Activated CD8-positive, alpha-beta T cell treated with anti-CD3 and anti-CD28 coated beads, Interleukin-2, amount 10 ng/mL, durations not matched to agents 7 days and 5 days (primary cell): ENCODE measurements at regions not wholly inside any gene's neighbourhood (a gene's known extent, or its start where the extent isn't known, plus 50 kb on each side); places are given as distances from the start of the nearest gene placed in this dataset.
"Not testable (repeated sequence)": the region's sequence is repeated elsewhere in the genome, so short reads cannot be mapped to it uniquely, and the experiment has no call there.

Source experiments
- ATAC-seq: fragments of 150-1000 bp; cut with Tn5 transposase; one replicate; pipeline ENCODE4 v1.10.0; 2021; ENCODE audit warnings: moderate library complexity
- CTCF ChIA-PET: fragments of 350-600 bp; sonication (Branson Sonifier 250); formaldehyde crosslinking; loops from one replicate; lab custom pipeline; 2021; ENCODE audit warnings: antibody characterized with exemption; lab: Charles Lee
- POLR2A ChIA-PET: fragments of 350-600 bp; sonication (Branson Sonifier 250); formaldehyde crosslinking; loops from one replicate; lab custom pipeline; 2021; ENCODE audit warnings: antibody characterized with exemption; lab: Charles Lee
- DNase-seq: peaks from one replicate; pipeline ENCODE4 v3.0.0-alpha.2; 2020
- H3K27ac Mint-ChIP-seq: one replicate; pipeline ENCODE4 v1.8.0; 2021; ENCODE audit warnings: mild to moderate bottlenecking, mixed read lengths
- H3K27me3 Mint-ChIP-seq: one replicate; pipeline ENCODE4 v1.8.0; 2021; ENCODE audit warnings: low read depth, mixed read lengths
- H3K36me3 Mint-ChIP-seq: one replicate; pipeline ENCODE4 v1.8.0; 2021; ENCODE audit warnings: low read depth, mixed read lengths
- H3K4me1 Mint-ChIP-seq: one replicate; pipeline ENCODE4 v1.8.0; 2021; ENCODE audit warnings: low read depth, mixed read lengths
- H3K4me3 Mint-ChIP-seq: one replicate; pipeline ENCODE4 v1.8.0; 2021; ENCODE audit warnings: mild to moderate bottlenecking, mixed read lengths
- H3K9me3 Mint-ChIP-seq: one replicate; pipeline ENCODE4 v1.8.0; 2022; ENCODE audit warnings: mixed read lengths; ENCODE audit not compliant: insufficient read depth

DNA sequence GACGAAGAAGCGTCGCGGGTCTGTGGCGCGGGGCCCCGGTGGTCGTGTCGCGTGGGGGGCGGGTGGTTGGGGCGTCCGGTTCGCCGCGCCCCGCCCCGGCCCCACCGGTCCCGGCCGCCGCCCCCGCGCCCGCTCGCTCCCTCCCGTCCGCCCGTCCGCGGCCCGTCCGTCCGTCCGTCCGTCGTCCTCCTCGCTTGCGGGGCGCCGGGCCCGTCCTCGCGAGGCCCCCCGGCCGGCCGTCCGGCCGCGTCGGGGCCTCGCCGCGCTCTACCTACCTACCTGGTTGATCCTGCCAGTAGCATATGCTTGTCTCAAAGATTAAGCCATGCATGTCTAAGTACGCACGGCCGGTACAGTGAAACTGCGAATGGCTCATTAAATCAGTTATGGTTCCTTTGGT lies 1533.5 kb upstream of the TPTE start:
- H3K4me1 Mint-ChIP-seq, H3K27ac Mint-ChIP-seq, POLR2A ChIA-PET, DNase-seq, H3K27me3 Mint-ChIP-seq, H3K4me3 Mint-ChIP-seq, ATAC-seq, CTCF ChIA-PET, H3K36me3 Mint-ChIP-seq: not testable (repeated sequence)
- H3K9me3 Mint-ChIP-seq = peaks cover 44% of the 10 kb centered on the region

DNA sequence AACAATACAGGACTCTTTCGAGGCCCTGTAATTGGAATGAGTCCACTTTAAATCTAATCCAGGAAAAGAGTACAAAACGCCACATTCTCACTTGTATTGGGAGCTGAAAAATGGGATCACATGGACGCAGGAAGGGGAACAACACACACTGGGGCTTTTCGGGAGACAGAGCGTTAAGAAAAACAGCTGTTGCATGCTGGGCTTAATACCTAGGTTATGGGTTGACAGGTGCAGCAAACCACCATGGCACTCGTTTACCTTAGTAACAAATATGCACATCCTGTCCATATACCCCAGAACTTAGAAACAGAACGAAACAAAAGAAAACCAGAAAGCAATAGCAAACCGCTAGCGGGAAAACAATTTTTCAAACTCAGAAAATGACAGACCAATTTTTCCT lies 1532.7 kb upstream of the TPTE start:
- H3K27me3 Mint-ChIP-seq = no peaks in the 10 kb centered on the region
- DNase-seq = no peak
- no peaks in the 10 kb centered on the region for H3K4me1 Mint-ChIP-seq
- peaks cover 51% of the 10 kb centered on the region for H3K9me3 Mint-ChIP-seq
- POLR2A ChIA-PET = no interaction called here
- H3K36me3 Mint-ChIP-seq = peaks cover 1% of the 10 kb centered on the region
- CTCF ChIA-PET = no interaction called here
- no peak overlapping the region for H3K27ac Mint-ChIP-seq
- no peak for ATAC-seq
- no peak overlapping the region for H3K4me3 Mint-ChIP-seq

DNA sequence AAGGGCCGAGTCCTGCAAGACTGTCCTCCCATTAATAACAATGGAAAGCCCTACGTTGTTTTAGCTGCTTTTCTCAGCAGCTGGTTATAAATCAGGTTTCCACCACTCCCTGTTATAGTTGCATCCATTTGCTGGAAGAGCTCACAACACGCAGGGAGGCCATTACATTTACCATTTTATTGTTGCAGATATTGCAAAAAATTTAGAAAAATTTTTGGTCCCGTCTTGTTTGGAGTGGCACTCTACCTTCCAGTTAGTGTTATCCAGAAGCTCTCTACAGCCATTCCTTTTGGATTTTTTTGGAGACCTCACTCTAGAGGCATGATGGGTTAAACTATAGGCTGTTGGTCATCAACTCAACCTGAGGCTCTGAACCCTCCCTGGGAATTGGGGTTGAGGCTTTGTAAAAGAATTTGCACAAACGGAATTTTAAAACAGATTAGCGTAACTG lies 1532.1 kb upstream of the TPTE start:
- ChIA-PET POLR2A (no interaction called here), CTCF (no interaction called here)
- Mint-ChIP-seq H3K36me3 (peaks cover 1% of the 10 kb centered on the region), H3K4me1 (no peaks in the 10 kb centered on the region), H3K4me3 (no peak overlapping the region), H3K27ac (no peak overlapping the region), H3K9me3 (peaks cover 57% of the 10 kb centered on the region), H3K27me3 (no peaks in the 10 kb centered on the region)
- ATAC-seq = no peak
- DNase-seq = no peak

DNA sequence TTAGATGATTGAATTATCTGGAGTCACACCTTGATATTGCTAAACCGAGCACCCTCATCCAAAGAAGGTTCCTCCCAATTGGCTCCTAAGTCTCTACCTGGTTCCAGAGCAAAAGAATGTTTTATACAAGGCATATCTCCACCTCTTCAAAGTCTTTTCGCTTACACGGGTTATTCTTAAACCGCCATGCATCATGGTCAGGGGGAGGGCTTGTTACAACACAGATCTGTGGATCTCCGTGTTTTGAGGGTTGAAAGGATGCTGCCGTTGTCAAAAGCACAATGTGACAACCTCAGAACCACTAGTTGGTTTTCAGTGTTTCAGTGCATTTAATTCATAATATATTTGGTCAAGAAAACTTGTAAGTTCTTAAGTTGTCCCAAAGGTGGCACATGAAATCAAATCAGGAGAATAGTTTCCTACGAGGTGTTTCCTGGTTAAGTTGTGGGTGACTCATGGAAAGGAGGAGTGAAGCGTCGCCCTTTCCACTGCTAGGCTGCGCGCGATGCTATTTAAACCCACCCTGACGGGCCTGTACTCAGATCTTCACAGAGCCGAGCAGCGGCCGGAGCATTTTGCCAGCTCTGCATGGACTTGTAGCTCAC lies 1531.6 kb upstream of the TPTE start:
- peaks cover 61% of the 10 kb centered on the region for H3K9me3 Mint-ChIP-seq
- H3K27me3 Mint-ChIP-seq = no peaks in the 10 kb centered on the region
- DNase-seq = no peak
- no peak overlapping the region for H3K4me3 Mint-ChIP-seq
- H3K27ac Mint-ChIP-seq = no peak overlapping the region
- ATAC-seq = no peak
- ChIA-PET POLR2A (no interaction called here), CTCF (no interaction called here)
- peaks cover 1% of the 10 kb centered on the region for H3K36me3 Mint-ChIP-seq
- no peaks in the 10 kb centered on the region for H3K4me1 Mint-ChIP-seq

DNA sequence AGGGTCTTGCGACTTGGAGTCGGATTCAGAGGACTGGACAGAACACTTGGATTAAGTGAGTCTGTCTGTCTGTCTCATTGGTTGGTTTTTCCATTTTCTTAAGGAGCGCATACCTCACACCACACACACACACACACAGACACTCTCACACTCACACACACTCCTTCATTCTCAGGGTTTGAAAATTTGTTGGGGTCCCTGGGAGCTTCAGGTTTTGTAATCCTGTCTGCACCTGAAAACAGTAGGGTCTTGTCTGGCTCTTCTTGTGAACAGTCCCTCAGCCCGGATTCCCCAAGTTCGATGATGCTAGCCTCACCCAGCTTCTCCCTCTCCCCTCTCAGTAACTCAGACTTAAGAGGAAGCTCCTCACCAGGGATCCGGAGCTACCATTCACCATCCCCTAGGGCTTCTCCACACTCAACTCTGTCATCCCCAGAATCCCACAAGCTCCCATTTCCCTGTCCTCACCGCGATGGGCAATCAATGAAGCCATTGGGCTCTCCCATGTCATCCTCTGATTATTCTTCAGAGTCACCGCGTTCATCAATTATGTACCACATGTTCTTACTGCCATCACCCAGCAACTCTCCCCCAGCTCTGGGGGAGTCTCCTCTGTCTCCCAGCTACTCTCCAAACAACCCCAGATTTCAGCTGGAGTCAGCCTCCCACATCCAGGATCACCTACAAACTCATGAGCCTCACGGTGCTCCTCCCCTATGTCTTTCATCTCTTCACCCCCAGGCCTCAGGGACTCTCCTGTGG lies 1530.9 kb upstream of the TPTE start:
- DNase-seq (no peak), ATAC-seq (no peak)
- Mint-ChIP-seq H3K9me3 (peaks cover 66% of the 10 kb centered on the region), H3K4me3 (no peak overlapping the region), H3K27me3 (no peaks in the 10 kb centered on the region), H3K36me3 (peaks cover 1% of the 10 kb centered on the region), H3K27ac (no peak overlapping the region), H3K4me1 (no peaks in the 10 kb centered on the region)
- ChIA-PET POLR2A (interaction anchor here (0.6 kb wide), 1 partner anchor 17 kb away, joined by 3 read pairs; no protein-coding TSS in a partner anchor), CTCF (no interaction called here)

DNA sequence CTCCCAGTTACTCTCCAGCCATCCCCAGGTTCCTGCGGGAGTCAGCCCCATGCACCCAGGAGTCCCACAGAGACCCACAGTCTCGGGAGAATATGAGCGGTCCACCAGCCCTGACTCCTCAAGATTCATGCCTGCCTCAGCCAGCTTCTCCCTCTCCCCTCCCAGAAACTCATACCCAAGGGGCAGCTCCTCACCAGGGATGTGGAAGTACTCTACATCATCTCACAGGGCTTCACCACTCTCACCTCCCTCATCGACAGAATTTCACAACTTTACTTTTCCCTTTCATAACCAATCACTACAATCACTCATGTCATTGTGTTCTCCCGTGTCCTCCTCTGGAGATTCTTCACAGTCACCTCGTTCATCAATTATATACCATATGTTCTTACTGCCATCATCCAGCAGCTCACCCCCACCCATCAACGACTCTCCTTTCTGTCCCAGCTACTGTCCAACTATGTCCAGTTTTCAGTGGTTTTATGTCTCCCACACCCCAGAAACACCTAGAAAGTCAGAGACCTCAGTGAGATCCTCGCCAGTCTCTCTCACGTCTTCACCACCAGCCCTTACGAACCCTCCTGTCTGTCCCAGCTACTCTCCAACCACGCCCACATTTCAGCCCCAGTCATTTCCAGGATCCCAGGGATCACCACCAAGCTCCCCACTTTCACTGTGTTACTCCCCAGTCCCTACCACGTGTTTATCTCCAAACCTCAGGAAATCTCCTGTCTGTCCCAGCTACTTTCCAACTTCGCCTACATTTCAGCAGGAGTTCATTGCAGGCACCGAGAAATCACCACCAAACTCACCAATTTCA lies 1530.1 kb upstream of the TPTE start:
- H3K36me3 Mint-ChIP-seq = peaks cover 1% of the 10 kb centered on the region
- CTCF ChIA-PET = no interaction called here
- H3K27ac Mint-ChIP-seq = no peak overlapping the region
- POLR2A ChIA-PET = no interaction called here
- no peak overlapping the region for H3K4me3 Mint-ChIP-seq
- DNase-seq = no peak
- no peaks in the 10 kb centered on the region for H3K27me3 Mint-ChIP-seq
- peaks cover 69% of the 10 kb centered on the region for H3K9me3 Mint-ChIP-seq
- no peak for ATAC-seq
- no peaks in the 10 kb centered on the region for H3K4me1 Mint-ChIP-seq

DNA sequence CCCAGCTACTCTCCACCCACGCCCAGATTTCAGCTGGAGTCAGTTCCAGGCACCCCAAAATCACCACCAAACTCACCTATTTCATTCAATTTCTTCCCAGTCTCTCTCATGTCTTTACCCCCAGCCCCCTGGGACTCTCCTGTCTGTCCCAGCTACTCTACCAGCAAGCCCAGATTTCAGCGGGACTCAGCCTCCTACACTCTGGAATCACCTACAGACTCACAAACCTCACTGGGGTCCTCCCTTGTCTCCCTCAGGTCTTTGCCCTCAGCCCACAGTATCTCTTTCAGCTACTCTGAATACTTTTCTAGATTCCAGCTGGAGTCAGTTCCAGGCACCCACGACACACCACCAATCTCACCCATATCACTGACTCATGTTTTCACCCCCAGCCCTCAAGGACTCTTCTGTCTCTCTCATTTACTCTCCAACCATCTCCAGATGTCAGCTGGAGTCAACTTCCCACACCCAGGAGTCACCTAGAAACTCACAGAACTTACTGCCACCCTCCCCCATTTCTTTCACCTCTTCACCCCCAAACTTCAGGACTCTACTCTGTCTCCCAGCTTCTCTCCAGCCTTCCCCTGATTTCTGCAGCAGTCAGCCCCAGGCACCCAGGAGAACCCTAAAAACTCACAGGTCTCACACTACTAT lies 1529.3 kb upstream of the TPTE start:
- ATAC-seq = no peak
- Mint-ChIP-seq H3K27me3 (no peaks in the 10 kb centered on the region), H3K4me3 (no peak overlapping the region), H3K27ac (no peak overlapping the region), H3K4me1 (no peaks in the 10 kb centered on the region), H3K9me3 (peaks cover 73% of the 10 kb centered on the region), H3K36me3 (peaks cover 1% of the 10 kb centered on the region)
- CTCF ChIA-PET = no interaction called here
- POLR2A ChIA-PET = no interaction called here
- no peak for DNase-seq

DNA sequence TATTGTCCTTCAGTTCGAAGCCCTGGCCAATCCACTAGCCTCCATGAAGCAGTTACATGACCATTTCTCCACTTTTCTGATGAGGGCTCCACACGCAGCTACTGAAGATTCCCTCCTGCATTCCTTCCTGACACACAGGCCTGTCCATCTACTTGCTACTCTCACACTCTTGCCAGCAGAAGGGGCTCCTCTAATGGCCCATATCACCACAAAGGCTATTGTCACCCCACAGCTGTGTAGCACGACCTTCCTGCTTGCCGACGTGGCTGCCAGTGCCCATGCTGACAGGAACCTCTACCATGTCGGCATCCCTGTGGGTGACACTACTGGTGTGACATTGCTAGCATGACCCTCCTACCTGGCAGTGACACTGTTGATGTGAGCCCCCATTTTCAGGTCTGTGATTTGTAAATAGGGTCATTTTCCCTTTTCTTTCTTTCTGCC lies 1528.6 kb upstream of the TPTE start:
- peaks cover 79% of the 10 kb centered on the region for H3K9me3 Mint-ChIP-seq
- POLR2A ChIA-PET = no interaction called here

DNA sequence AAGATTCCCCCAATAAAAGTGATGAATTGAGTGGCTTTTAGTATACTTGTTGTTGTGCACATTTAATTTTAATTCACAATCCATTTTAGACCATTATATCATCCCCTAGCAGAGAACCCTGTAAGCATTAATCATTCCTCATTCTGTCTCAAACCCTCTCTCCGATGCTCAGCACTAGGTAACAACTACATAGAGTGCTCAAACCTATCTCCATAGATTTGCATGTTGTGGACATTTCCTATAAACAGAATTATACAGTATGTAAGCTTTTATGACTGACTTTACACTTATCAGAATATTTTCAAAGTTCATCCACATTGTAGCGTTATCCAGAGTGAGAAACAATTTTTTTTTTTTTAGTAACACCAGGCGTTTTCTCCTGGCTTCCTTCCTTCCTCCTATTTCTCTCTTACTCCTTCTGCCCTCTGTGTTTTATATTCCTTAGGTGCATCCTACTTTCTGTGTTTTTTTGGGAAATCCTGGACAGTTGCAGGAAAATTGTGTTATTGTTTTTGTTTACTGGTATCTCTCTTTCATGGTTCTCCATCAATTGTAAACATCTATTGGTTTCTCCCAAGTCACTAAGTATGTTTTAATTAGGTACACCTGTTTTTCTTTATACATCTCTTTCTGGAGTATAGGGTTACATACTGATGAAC lies 1528.0 kb upstream of the TPTE start:
- H3K27me3 Mint-ChIP-seq = no peaks in the 10 kb centered on the region
- no peak for ATAC-seq

More for the DNA sequence above, 1528.6 kb upstream of the TPTE start:
- no peaks in the 10 kb centered on the region for H3K27me3 Mint-ChIP-seq
- DNase-seq = no peak
- ATAC-seq = no peak
- H3K27ac Mint-ChIP-seq = no peak overlapping the region
- H3K4me1 Mint-ChIP-seq = no peaks in the 10 kb centered on the region
- no peak overlapping the region for H3K4me3 Mint-ChIP-seq
- peaks cover 1% of the 10 kb centered on the region for H3K36me3 Mint-ChIP-seq
- CTCF ChIA-PET = no interaction called here

DNA sequence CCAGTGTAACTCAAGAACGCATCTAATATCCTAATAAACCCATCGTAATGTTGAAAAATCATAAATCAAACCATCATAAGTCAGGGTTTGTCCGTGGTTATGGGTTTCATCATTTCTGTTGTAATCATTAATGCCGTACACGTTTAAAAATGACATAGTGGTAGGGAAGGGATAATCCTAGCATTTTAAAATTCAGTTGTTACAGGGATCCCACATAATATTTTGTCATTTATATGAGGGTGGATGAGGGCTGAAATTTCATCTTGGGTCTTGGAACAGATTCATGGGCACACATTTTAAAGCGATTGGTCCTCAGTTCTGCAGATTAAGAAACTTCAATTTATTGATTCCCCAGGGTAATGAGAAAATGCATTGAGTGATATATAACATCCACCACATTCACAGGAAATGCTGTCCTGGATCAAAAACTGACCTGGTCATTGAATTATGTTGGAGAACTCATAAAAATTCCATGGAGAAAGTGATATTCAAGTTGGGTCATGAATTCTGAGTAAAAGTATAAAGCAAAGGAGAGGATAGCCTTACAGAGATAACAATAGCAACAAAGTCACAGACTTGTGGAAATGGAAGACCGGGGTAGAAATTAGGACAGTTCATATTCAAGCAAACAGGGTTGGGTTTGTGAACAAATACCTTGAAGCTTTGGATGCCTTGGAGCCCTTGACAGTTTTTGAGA lies 1527.3 kb upstream of the TPTE start:
- no peaks in the 10 kb centered on the region for H3K4me1 Mint-ChIP-seq
- H3K27ac Mint-ChIP-seq = no peak overlapping the region
- no peaks in the 10 kb centered on the region for H3K27me3 Mint-ChIP-seq
- DNase-seq = no peak
- POLR2A ChIA-PET = no interaction called here
- peaks cover under 1% of the 10 kb centered on the region for H3K36me3 Mint-ChIP-seq
- no peak overlapping the region for H3K4me3 Mint-ChIP-seq
- CTCF ChIA-PET = no interaction called here
- ATAC-seq = no peak
- H3K9me3 Mint-ChIP-seq = peaks cover 83% of the 10 kb centered on the region

More for the DNA sequence above, 1528.0 kb upstream of the TPTE start:
- ChIA-PET CTCF (no interaction called here), POLR2A (no interaction called here)
- Mint-ChIP-seq H3K4me3 (no peak overlapping the region), H3K36me3 (peaks cover 1% of the 10 kb centered on the region), H3K27ac (no peak overlapping the region), H3K9me3 (peaks cover 83% of the 10 kb centered on the region), H3K4me1 (no peaks in the 10 kb centered on the region)
- DNase-seq = no peak
